ENCODE measurements at regions not wholly inside any gene's neighbourhood (a gene's known extent, or its start where the extent isn't known, plus 50 kb on each side); places are given as distances from the start of the nearest gene placed in this dataset.

DNA sequence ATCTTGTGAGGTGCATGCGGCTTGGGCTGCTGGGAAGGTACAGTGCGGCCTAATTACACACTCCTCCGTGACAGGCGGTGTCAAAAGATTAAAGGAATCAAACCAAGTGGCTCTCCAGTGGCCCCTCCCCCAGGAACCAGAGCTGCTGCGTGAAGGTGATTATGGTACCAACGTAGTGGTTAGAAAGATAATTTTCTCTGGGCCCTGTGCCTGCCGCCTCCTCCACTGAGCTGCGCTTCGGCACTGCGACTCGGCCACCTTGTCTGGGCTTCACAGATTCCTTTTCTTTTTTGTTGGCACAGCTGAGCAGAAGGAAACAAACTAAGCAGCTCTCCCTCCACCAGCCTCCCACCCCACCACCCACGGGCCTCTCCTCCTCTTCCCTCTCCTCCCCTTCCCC, 113.2 kb upstream of the SDK2 start:
- no peak for DNase-seq

DNA sequence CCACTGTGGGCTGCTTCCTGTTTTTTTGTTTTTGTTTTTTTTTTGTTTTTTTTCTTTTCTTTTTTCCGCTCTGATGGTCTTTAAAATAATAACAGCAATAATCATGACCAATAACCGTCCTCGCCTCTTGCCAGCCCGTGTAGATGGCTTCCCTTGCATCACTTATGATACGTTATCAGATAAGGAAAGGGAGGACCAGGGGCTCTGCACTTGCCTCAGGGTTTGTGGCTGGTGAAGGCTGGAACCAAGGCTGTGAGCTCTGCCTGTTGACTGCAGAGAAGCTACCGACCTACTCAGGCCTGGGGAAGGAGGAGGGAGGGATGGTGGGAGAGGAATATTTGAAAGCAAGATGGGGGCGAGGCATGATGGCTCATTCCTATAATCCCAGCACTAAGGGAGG, 114.0 kb upstream of the SDK2 start:
- no peak for DNase-seq

DNA sequence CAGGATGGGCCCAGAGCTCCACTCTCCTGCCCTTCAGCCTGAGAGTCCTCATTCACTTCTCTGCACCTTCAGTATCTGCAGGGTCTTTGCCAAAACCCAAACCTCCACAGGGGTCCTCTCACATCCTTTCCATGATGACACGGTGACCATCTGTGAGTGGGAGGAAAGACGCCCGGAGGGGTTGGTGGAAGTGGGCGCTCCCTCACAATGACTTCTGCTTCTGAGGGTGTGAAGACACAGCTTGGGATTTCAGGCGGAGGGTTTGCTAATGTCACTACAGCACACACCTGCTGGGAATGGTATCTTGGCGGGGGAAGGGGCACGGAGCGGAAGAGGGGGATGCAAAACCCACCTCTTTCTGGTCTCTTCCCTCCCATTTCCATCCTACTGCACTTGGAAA, 115.1 kb upstream of the SDK2 start:
- no peak for DNase-seq

DNA sequence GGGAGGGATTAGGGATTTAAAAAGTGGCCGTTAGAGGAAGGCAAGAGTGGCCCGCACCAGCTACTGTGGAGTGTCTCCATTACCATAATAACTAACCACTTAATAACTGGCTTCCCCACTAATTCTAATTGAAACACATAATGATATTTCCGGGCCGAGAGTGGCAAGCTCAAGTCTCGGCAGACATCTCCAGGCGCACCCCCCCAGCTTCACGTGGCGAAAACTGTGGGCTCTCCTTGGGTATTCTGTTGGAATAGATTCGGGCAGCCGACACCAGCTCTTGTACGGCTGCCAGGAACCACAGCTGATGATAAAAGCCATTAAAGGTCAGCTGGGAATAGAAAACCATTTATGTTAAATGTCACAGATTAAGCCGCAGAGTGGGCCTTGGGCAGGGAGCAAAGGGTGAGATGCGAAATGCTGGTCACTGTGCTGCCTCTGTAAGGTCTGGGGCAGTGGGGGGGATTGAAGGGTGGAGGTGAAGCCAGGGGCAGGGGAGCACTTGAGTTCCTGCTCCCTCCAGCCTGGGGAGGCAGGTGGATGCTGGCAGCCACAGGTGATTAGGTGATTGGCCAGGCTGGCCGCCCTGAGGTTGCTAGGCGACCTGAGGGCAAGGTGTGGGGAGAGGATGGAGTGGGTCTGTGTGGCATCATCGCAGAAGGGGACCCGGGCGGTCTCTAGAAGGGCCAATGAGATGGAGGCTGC, 115.6 kb upstream of the SDK2 start:
- DNase-seq: no peak

DNA sequence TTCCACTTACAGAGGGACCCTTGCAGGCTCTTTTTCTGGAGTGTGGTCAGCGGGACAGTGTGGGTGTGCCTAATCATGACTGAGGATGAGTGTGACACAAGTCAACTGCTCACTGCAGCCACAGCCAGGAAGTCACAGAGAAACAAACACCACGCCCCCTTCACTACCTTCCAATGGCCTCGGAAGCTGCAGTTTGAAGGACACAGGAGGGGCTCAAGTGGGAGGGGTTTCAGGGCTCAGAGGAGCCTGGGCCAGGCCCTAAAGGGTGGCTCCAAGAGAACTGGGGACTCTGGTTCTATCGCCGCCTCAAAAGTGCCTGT, 116.2 kb upstream of the SDK2 start:
- DNase-seq: no peak

DNA sequence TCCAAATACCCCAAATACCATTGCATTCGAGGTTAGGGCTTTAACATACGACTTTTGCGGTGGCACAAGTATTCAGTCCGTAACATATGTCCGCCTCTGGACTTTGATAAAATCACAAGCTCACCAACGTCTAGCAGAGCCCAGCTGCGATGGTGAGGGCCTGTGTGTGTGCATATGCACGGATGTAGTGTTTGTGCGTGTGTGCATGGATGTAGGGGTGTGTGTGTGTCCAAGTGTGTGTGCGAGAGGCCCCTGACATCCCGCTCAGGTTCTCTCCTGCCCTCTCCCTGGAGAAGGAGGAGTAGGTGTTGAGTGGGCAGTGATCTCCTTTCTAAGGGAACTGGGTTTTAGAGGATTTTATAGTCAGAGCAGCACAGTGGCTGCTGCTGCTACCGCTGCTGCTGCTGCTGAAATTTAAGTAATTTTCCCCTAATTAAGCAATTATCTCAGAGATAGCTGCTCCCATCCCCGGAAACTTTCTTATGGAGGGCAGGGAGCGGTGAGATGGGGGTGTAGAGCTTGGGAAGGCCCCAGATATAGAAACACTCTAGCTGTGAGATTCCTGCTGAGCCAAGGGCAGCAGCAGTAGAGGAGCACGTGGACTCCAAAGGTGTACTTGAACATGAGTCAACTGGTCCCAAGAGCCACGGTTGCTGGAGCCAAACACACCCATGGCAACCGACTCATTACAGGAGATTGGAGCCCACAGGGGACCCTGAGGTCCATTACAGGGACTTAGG, 121.7 kb upstream of the SDK2 start:
- DNase-seq: no peak

DNA sequence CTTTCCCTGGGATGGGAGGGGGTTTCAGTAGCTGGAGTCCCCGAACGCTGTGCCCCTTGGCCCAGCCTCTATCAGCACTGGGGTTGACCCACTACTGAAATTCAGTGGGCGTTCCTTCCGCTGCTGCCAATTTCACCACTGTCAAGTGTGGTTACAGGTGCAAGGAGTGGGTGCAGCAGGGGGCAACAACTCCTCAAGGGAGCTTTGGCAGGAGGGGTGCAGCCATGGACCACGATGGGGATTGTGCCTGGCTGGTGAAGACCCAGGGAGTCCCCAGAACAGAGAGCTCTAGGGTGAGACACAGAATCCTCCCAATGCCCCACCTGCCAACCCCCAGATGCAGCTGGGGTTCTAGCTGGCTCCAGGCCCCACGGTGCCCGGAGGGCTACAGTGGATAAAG, 123.5 kb upstream of the SDK2 start:
- DNase-seq: no peak

DNA sequence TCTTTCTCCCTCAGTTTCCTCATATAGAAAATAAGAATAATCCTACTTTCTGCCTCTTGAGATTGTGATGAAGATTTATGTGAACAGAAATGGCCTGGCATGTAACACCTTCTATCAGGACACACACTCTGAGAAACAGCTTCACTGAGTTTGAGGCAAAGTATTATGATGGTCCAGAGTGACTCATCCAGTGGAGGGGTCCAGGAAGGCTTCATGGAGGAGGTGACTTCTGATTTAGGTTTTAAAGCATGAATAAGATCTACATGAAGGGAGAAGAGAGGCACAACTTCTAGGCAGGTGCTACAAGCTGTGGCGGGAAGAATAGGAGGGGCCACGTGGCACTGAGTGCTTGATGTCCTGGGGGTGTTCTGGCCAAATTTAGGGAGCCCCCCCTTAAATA, 124.4 kb upstream of the SDK2 start:
- no peak for DNase-seq

DNA sequence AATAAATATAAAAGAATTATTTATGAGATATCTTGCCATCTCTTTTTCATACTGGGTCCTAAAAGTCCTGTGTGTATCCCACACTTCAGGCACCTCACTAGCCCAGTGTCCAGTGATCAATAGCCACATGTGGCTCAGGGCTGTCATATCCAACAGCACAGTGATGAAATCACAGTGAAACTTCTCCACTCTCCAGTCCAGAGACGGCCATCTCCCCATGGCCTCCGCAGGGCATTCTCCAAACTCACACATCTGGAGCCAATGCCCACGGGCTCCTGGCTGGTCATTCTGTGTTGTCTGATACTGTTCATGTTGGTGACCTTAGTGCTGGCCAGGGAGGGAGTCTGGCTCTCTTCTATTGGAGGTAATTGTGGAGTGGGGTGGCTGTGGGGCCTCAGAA, 125.2 kb upstream of the SDK2 start:
- DNase-seq: no peak

DNA sequence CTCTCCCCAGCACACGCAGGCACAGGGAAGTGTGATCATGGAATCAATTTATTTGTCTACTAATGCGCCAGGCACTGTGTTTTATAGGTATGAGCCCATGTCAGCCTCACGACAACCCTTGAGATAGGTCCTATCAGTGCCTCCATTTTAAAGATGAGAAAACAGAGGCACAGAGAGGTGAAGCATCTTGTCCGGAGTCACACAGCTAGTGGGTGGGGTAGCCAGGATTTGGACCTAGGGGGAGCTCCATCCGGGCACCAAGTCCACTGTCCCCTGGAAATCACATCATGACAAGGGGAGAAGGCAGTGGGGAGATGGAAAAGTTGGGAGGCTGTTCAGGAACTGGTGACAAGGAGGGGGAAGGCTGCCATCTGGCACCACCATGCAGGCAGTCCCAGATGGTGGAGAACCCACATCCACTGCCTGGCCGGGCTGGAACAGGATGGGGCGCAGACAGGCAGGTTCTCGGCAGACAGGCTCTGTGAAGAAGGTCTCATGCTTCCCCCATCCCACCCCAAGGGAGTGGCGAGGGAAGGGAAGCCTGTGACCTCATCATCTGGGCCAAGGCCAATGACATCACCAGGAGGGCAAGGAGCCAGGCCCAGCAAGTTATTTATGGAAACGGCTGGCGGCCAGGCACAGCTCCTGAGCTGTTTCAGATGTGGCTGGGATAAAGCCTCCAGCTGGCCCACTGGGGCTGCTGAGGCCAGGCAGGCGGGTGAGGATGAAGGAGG, 126.0 kb upstream of the SDK2 start:
- no peak for DNase-seq

DNA sequence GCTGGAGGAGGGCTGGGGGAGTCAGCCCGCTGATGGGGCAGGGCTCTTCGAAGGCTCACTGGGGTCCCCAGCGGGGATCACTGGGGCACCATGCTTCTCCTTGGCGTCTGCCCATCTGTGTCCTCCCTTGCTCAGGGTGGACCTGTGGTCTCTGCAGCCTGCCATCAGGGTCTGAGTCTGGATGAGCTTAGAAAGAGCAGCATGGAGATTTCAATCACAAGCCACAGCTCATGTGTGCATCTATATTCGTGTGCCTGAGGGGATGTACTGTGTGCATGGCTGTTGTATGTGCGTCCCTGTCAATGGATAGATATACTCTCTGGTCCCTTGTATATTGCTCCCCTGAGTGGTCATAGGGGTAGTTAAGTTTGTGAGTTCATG, 126.6 kb upstream of the SDK2 start:
- DNase-seq: no peak

DNA sequence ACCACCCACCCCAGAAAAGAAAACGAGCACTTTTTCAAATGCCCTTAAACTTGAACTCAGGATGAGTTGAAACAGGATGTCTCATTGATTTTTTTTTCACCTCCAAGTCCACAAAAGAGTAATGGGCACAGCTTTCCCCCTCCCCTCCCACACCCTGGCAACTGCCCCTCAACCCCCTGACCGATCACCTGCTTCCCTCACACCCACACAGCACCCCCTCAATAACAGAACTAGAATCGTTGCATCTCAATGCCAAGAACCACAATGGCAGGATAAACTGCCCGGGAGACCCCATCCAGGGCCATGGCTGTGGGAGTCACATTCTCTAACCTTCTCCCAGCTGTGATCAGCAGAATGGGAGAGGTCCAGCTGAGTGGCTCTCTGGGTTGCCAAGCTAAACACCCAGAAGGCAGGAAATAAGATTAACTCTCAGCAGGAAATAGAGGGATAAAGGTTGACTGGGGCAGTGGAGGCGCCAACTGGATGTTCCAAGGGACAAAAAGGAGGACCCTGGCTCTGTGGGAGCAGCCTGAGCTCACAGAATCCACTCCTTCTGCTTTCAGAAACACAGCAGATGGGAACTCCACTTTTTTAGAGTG, 128.0 kb upstream of the SDK2 start:
- no peak for DNase-seq

DNA sequence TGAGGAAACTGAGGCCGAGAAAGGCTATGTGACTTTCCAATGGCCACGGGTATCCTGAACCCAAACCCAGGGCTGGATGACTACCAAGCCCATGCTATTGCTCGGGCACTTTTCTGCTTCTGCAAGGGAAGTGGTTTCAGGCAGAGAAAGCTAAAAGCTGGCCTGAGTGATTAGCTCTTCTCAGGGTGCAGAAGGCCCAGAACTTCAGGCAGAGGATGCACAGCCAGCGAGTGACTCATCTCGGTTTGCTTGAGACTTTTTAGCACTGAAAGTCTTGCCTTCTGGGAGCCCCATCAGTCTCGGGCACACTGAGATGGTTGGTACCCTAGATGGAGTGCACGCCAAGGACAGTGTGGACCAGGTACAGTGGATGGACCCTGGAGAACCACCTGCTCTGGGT, 129.5 kb upstream of the SDK2 start:
- DNase-seq: no peak

DNA sequence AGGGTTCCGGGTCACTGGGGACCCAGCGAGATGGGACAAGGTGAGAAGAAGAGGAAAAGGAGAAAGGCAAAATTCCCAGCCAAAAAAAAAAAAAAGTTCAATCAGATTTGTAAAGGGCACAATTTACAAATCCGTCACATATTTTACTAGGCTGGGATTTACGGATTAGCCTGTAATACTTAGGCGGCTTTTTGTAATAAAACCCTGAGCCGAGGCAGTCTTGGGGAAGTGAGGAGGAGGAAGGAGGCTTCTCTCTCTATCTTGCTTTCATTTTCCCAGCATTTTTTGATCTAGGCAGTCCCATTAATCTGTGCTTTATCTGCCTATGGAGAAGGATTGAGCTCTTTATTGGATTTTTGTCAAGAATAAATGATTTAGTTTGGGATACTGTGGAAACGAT, 130.6 kb upstream of the SDK2 start:
- no peak for DNase-seq

DNA sequence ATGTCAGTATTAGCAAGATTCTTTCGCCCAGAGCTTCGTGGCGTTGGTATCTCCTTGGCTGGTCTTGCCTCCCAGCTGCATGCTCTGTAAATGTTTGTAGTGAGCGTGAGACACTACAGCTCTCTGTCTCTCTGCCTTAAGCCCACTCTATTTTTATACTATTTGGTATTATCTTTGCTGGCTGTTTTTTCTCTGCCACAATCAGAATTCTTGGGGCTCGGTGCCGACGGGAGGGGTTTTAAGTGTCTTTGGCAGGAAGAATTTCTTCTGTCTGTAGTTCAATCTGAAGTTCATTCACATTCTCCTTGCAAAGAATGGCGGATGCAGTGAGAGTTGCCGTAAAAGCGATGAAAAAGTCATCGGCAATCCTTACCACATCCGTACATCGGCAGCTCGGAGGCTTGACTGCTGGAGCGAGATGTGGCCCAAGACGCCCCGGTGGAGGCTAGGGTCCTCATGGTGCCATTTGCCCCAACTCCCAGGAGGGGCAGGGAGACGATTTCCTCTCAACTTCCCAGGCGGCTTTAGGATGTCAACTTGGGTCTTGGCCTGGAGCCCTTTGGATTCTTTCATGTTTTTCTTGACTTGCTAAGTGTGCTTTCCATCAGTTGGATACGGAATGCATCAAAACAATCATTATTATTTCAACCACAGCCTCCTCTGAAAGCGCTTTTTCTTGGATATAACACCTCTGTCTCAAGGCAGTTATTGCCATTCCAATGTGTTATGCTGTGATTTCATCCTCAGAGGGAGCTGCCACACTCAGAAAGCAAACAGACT, 132.3 kb upstream of the SDK2 start:
- DNase-seq: no peak

DNA sequence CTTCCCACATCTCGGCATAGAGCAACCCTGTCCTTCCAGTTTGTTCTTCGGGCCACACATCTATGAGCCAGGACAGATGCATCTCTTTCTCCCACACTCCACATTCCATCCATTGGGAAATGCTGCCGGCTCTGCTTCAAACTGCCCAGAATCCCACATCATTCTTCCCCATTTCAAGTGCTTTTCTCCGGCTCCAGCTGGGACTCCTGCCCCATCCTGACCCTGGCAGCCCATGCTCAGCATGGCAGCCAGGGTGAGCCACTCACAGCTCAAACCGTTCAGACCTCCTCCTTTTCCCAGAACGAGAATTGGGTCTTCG, 132.8 kb upstream of the SDK2 start:
- no peak for DNase-seq

DNA sequence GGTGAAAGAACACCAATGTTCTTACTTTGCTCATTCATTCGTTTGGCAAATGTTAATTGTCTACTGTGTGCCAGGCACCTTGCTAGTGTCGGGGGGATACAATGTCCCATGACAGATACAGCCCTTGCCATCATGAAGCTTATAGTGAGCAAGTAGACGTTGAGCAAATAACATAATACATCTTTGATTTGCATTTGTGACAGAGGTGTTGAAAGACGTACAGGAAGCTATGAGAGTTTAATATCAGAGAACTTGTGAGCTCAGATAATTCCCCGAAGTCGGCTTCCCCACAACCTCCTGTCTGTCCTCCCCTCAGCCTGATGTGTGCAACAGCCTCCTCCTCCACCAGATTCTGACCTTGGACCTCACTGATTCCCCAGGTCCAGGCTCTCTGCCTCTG, 138.0 kb upstream of the SDK2 start:
- no peak for DNase-seq

DNA sequence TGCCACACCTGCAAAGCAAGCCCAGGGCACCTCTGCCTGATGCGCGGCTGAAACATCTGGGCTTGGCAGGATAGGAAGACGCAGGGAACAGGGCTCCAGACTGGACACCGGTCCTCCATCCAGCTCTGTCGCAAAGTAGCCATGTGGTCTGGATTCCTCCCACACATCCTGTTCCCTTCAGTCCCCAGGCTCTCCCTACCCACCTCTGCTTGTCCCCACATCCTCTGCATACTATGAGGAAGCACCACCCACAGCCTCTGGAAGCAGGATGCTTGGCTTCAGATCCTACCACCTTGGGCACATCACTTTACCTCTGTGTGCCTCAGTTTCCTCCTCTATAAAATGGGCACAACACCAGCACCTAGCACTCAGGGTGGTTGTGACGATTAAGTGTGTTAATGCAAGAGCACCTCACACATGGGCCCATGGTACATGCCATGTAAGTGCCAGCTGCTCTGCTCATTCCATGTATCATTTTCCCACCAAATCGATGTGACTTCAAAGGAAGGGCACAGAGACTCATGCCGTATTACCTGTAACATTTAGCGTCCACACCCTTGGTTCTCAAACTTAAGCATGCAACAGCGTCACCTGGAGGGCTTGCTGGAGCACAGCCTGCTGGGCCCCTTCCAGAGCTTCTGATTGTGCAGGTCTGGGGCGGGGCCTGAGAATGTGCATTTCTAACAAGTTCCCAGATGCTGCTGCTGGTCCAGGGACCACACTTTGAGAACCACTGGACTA, 138.6 kb upstream of the SDK2 start:
- no peak for DNase-seq

DNA sequence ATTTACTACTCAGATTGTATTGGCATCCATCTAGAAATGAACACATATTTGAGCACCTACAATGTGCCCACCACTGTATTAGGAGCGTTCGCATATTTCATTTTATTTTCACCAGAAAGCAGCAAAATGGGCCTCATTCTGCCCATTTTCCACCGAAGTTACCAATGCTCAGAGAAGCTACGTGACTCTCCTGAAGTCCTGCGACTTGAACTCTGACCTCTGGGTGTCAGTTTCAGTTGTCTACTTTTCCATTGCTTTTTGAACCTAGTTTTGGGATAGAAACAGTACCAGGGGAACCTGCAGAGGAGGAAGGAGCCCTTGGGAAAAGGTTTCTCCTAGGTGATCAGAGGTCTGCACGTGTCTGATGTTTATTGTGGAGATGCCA, 139.1 kb upstream of the SDK2 start:
- no peak for DNase-seq

DNA sequence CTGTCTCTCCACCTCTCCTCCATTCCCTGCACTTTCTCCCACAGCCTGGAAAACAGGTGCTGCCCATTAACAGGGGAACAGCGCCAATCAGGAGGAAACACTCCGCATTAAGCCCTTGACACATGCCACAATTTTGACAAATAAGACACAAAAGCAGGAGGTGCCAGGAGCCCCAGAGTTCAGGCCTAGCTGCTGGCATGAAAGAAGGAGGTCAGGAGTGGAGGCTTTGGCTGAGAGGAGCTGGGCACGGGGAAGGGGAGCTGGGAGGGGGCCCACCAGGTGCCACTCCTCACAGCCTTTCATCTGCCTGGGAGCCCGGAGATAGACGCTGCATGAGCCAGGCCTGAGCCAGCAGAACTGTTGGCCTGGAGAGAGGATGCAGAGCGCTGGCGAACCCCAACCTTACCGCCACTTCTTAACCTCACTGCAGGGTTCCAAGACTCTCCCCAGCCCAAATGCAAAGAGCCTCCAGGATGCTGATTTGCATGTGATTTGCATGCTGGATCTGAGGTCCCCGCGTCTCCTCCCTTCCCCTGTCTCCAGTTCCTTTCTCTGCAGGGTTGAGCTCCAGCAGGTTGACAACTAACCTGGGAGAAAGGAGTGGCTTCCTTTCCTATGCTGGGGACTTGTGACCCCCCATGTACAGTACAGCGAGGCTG, 139.8 kb upstream of the SDK2 start:
- no peak for DNase-seq

DNA sequence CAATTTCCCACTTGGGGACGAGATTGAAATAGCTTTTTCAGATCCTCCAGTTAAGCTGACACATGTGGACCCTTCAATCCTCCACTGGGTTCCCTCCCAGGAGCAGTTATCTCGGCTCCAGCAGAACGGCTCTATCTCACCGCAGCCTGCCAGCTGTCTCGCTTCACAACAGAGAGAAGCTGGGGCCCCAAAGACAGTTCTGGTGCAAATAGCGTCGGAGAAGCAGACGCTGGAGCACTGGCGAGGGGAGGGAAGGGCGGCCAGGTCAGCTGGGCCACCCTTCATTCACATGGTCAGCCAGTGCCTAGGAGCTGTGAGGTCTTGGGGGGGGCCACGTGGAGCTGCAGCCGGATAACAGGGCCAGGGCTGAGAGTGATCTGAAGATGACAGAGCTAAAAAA, 141.3 kb upstream of the SDK2 start:
- no peak for DNase-seq

Data from activated CD4-positive, CD25-positive, alpha-beta regulatory T cell (primary cell).